ENCODE measurements at regions not wholly inside any gene's neighbourhood (a gene's known extent, or its start where the extent isn't known, plus 50 kb on each side); places are given as distances from the start of the nearest gene placed in this dataset.
A peak's percentile ranks its signal among the peaks of the same experiment; 100 is the strongest.

- Histone ChIP-seq H3K4me3 (ENCODE audit: low read length, poor library complexity, severe bottlenecking) (no peak overlapping the region), H3K9me3 (ENCODE audit: insufficient read depth, low read depth, low read length) (no peaks in the 10 kb centered on the region), H4K20me1 (ENCODE audit: insufficient read depth, low read length, poor library complexity, severe bottlenecking) (no peaks in the 10 kb centered on the region), H2AFZ (ENCODE audit: low read length) (no peak overlapping the region), H3F3A (ENCODE audit: low read depth) (no peaks in the 10 kb centered on the region), H3K4me1 (ENCODE audit: insufficient read depth, low read length, poor library complexity, severe bottlenecking) (no peaks in the 10 kb centered on the region), H3K4me2 (ENCODE audit: low read depth, low read length, poor library complexity, severe bottlenecking) (no peak overlapping the region), H3K9ac (ENCODE audit: low read depth, low read length, poor library complexity, severe bottlenecking) (no peak overlapping the region), H3K79me2 (ENCODE audit: insufficient read depth, low read length) (no peaks in the 10 kb centered on the region), H3K36me3 (ENCODE audit: insufficient read depth, low read length) (no peaks in the 10 kb centered on the region), H3K9me2 (replicated peaks; ENCODE audit: low read depth, low read length) (no peaks in the 10 kb centered on the region), H3K27me3 (ENCODE audit: insufficient read depth, low read length, poor library complexity, severe bottlenecking) (no peaks in the 10 kb centered on the region)
- TF ChIP-seq EZH2phosphoT487 (IDR thresholded peaks at IDR 0.05; ENCODE audit: borderline replicate concordance) (no peak), CTCF (conservative IDR thresholded peaks at IDR 0.05; ENCODE audit: low read length) (no peak)
Measured at GRCh38 chr9:78438211-78438610, 141.3 kb downstream of the PSAT1 start.

- no peak overlapping the region for H3K4me3 ChIP-seq (ENCODE audit: low read length, poor library complexity, severe bottlenecking)
- no peaks in the 10 kb centered on the region for H3K36me3 ChIP-seq (ENCODE audit: insufficient read depth, low read length)
- TF ChIP-seq EZH2phosphoT487 (IDR thresholded peaks at IDR 0.05; ENCODE audit: borderline replicate concordance) (no peak), CTCF (conservative IDR thresholded peaks at IDR 0.05; ENCODE audit: low read length) (no peak)
- H3K4me2 ChIP-seq (ENCODE audit: low read depth, low read length, poor library complexity, severe bottlenecking), result no peak overlapping the region
- no peaks in the 10 kb centered on the region for H3K9me2 ChIP-seq (replicated peaks; ENCODE audit: low read depth, low read length)
- H4K20me1 ChIP-seq (ENCODE audit: insufficient read depth, low read length, poor library complexity, severe bottlenecking), result no peaks in the 10 kb centered on the region
- no peaks in the 10 kb centered on the region for H3K9me3 ChIP-seq (ENCODE audit: insufficient read depth, low read depth, low read length)
- no peaks in the 10 kb centered on the region for H3K27me3 ChIP-seq (ENCODE audit: insufficient read depth, low read length, poor library complexity, severe bottlenecking)
- H3F3A ChIP-seq (ENCODE audit: low read depth), result no peaks in the 10 kb centered on the region
- 0 out of 2 replicates have a peak overlapping the region, but pooled peaks have one; percentile 69 for H2AFZ ChIP-seq (ENCODE audit: low read length)
- H3K79me2 ChIP-seq (ENCODE audit: insufficient read depth, low read length), result no peaks in the 10 kb centered on the region
- H3K4me1 ChIP-seq (ENCODE audit: insufficient read depth, low read length, poor library complexity, severe bottlenecking), result no peaks in the 10 kb centered on the region
- H3K9ac ChIP-seq (ENCODE audit: low read depth, low read length, poor library complexity, severe bottlenecking), result no peak overlapping the region
Measured at GRCh38 chr9:78438780-78439179, 141.9 kb downstream of the PSAT1 start.

GRCh38 chr9:78439190-78439865, 142.4 kb downstream of the PSAT1 start:
- Histone ChIP-seq H3F3A (ENCODE audit: low read depth) (no peaks in the 10 kb centered on the region), H3K4me1 (ENCODE audit: insufficient read depth, low read length, poor library complexity, severe bottlenecking) (no peaks in the 10 kb centered on the region), H4K20me1 (ENCODE audit: insufficient read depth, low read length, poor library complexity, severe bottlenecking) (no peaks in the 10 kb centered on the region), H3K27me3 (ENCODE audit: insufficient read depth, low read length, poor library complexity, severe bottlenecking) (no peaks in the 10 kb centered on the region), H3K4me3 (ENCODE audit: low read length, poor library complexity, severe bottlenecking) (no peak overlapping the region), H3K9me2 (replicated peaks; ENCODE audit: low read depth, low read length) (no peaks in the 10 kb centered on the region), H3K9ac (ENCODE audit: low read depth, low read length, poor library complexity, severe bottlenecking) (no peak overlapping the region), H2AFZ (ENCODE audit: low read length) (peak overlapping the region; percentile 69), H3K9me3 (ENCODE audit: insufficient read depth, low read depth, low read length) (no peaks in the 10 kb centered on the region), H3K4me2 (ENCODE audit: low read depth, low read length, poor library complexity, severe bottlenecking) (no peak overlapping the region), H3K36me3 (ENCODE audit: insufficient read depth, low read length) (no peaks in the 10 kb centered on the region), H3K79me2 (ENCODE audit: insufficient read depth, low read length) (no peaks in the 10 kb centered on the region)
- no peak for TF ChIP-seq EZH2phosphoT487 (IDR thresholded peaks at IDR 0.05; ENCODE audit: borderline replicate concordance)
- TF ChIP-seq CTCF (conservative IDR thresholded peaks at IDR 0.05; ENCODE audit: low read length), result peak; percentile 99
